Activated CD4-positive, alpha-beta T cell treated with anti-CD3 and anti-CD28 coated beads, Interleukin-2, amount 50 U/mL, for 16 hours (primary cell): ENCODE measurements at regions not wholly inside any gene's neighbourhood (a gene's known extent, or its start where the extent isn't known, plus 50 kb on each side); places are given as distances from the start of the nearest gene placed in this dataset.

Experiments used
- DNase-seq: peaks from one replicate; pipeline ENCODE4 v3.0.0-alpha.2; 2020

GRCh38 chr14:97215263-97215969 lies 418.2 kb downstream of the VRK1 start:
- DNase-seq, result no peak

GRCh38 chr14:97217111-97217885 lies 420.1 kb downstream of the VRK1 start:
- DNase-seq, result no peak

GRCh38 chr14:97218274-97218673 lies 421.1 kb downstream of the VRK1 start:
- DNase-seq, result no peak

GRCh38 chr14:97218691-97219430 lies 421.7 kb downstream of the VRK1 start:
- peak; percentile 11 for DNase-seq

- no peak for DNase-seq
Measured at GRCh38 chr14:97219431-97220017, 422.3 kb downstream of the VRK1 start.

GRCh38 chr14:97221572-97222285 lies 424.5 kb downstream of the VRK1 start:
- DNase-seq, result no peak

GRCh38 chr14:97224016-97224415 lies 426.8 kb downstream of the VRK1 start:
- DNase-seq, result no peak

- DNase-seq, result no peak
Measured at GRCh38 chr14:97230051-97230450, 432.9 kb downstream of the VRK1 start.

GRCh38 chr14:97233319-97233985 lies 436.3 kb downstream of the VRK1 start:
- DNase-seq, result no peak

- no peak for DNase-seq
Measured at GRCh38 chr14:97246648-97247047, 449.5 kb downstream of the VRK1 start.

- no peak for DNase-seq
Measured at GRCh38 chr14:97248973-97249372, 451.8 kb downstream of the VRK1 start.

GRCh38 chr14:97250931-97251330 lies 453.7 kb downstream of the VRK1 start:
- DNase-seq, result no peak

- DNase-seq, result peak; percentile 1
Measured at GRCh38 chr14:97251491-97252155, 454.4 kb downstream of the VRK1 start.

- no peak for DNase-seq
Measured at GRCh38 chr14:97253756-97254155, 456.6 kb downstream of the VRK1 start.

GRCh38 chr14:97262336-97262735 lies 465.2 kb downstream of the VRK1 start:
- no peak for DNase-seq

- no peak for DNase-seq
Measured at GRCh38 chr14:97264516-97265230, 467.5 kb downstream of the VRK1 start.

GRCh38 chr14:97266653-97267052 lies 469.5 kb downstream of the VRK1 start:
- no peak for DNase-seq

GRCh38 chr14:97267509-97267908 lies 470.3 kb downstream of the VRK1 start:
- DNase-seq, result no peak

GRCh38 chr14:97268097-97268496 lies 470.9 kb downstream of the VRK1 start:
- DNase-seq, result no peak

- DNase-seq, result no peak
Measured at GRCh38 chr14:97270308-97270707, 473.1 kb downstream of the VRK1 start.

GRCh38 chr14:97271451-97271960 lies 474.3 kb downstream of the VRK1 start:
- no peak for DNase-seq
